ENCODE measurements at regions not wholly inside any gene's neighbourhood (a gene's known extent, or its start where the extent isn't known, plus 50 kb on each side); places are given as distances from the start of the nearest gene placed in this dataset.
"Not testable (repeated sequence)": the region's sequence is repeated elsewhere in the genome, so short reads cannot be mapped to it uniquely, and the experiment has no call there.

- no peak for DNase-seq (ENCODE audit: low read depth in 2 of 2)
Measured at GRCh38 chr2:14827226-14828023, 194.9 kb downstream of the LRATD1 start.

- DNase-seq (ENCODE audit: low read depth in 2 of 2) = no peak
Measured at GRCh38 chr2:14828223-14828622, 195.7 kb downstream of the LRATD1 start.

GRCh38 chr2:14828968-14829367 is 196.5 kb downstream of the LRATD1 start:
- no peak for DNase-seq (ENCODE audit: low read depth in 2 of 2)

- DNase-seq (ENCODE audit: low read depth in 2 of 2) = no peak
Measured at GRCh38 chr2:14831458-14831857, 198.9 kb downstream of the LRATD1 start.

- DNase-seq (ENCODE audit: low read depth in 2 of 2) = no peak
Measured at GRCh38 chr2:14843507-14844204, 211.1 kb downstream of the LRATD1 start.

GRCh38 chr2:14855751-14856150 is 223.2 kb downstream of the LRATD1 start:
- DNase-seq (ENCODE audit: low read depth in 2 of 2) = no peak

- DNase-seq (ENCODE audit: low read depth in 2 of 2) = no peak
Measured at GRCh38 chr2:14861181-14861580, 228.7 kb downstream of the LRATD1 start.

- no peak for DNase-seq (ENCODE audit: low read depth in 2 of 2)
Measured at GRCh38 chr2:14866736-14867352, 234.3 kb downstream of the LRATD1 start.

GRCh38 chr2:14867853-14868252 is 235.3 kb downstream of the LRATD1 start:
- DNase-seq (ENCODE audit: low read depth in 2 of 2) = no peak

GRCh38 chr2:14872779-14873325 is 240.3 kb downstream of the LRATD1 start:
- no peak for DNase-seq (ENCODE audit: low read depth in 2 of 2)

GRCh38 chr2:14881651-14882327 is 249.3 kb downstream of the LRATD1 start:
- no peak for DNase-seq (ENCODE audit: low read depth in 2 of 2)

GRCh38 chr2:14884651-14885050 is 252.1 kb downstream of the LRATD1 start:
- DNase-seq (ENCODE audit: low read depth in 2 of 2) = no peak

- no peak for DNase-seq (ENCODE audit: low read depth in 2 of 2)
Measured at GRCh38 chr2:14891546-14891945, 259.0 kb downstream of the LRATD1 start.

GRCh38 chr2:14896330-14897030 is 264.0 kb downstream of the LRATD1 start:
- DNase-seq (ENCODE audit: low read depth in 2 of 2) = no peak

GRCh38 chr2:14899621-14900414 is 267.3 kb downstream of the LRATD1 start:
- no peak for DNase-seq (ENCODE audit: low read depth in 2 of 2)

- no peak for DNase-seq (ENCODE audit: low read depth in 2 of 2)
Measured at GRCh38 chr2:14901737-14902136, 269.2 kb downstream of the LRATD1 start.

GRCh38 chr2:14902953-14903352 is 270.4 kb downstream of the LRATD1 start:
- DNase-seq (ENCODE audit: low read depth in 2 of 2) = no peak

- DNase-seq (ENCODE audit: low read depth in 2 of 2) = peak in 1 of 2 donors; percentile 2
Measured at GRCh38 chr2:14903709-14904374, 271.3 kb downstream of the LRATD1 start.

- not testable (repeated sequence) for DNase-seq (ENCODE audit: low read depth in 2 of 2)
Measured at GRCh38 chr2:14904378-14904777, 271.9 kb downstream of the LRATD1 start.

GRCh38 chr2:14905571-14905970 is 273.1 kb downstream of the LRATD1 start:
- DNase-seq (ENCODE audit: low read depth in 2 of 2) = no peak

Data from stimulated activated CD8-positive, alpha-beta memory T cell treated with anti-CD3 and anti-CD28 coated beads, Interleukin-15, amount 100 ng/mL, for 4 hours (primary cell).